ENCODE measurements at regions not wholly inside any gene's neighbourhood (a gene's known extent, or its start where the extent isn't known, plus 50 kb on each side); places are given as distances from the start of the nearest gene placed in this dataset.

GRCh38 chr2:238694136-238694755 is 153.6 kb upstream of the TWIST2 start:
- no peak for TF ChIP-seq GATA2 (IDR thresholded peaks at IDR 0.05; ENCODE audit: low read depth, low read length)
- no peak for TF ChIP-seq GATA3 (IDR thresholded peaks at IDR 0.05; ENCODE audit: low read depth, low read length)

All from SH-SY5Y (cell line).